AG04450 (cell line): ENCODE measurements at regions not wholly inside any gene's neighbourhood (a gene's known extent, or its start where the extent isn't known, plus 50 kb on each side); places are given as distances from the start of the nearest gene placed in this dataset.

Experiments
- CTCF ChIA-PET: fragments of 300-600, 350-600 bp; formaldehyde crosslinking; extraction: SDS; loops from one replicate; lab custom pipeline; 2022; ENCODE audit warnings: antibody characterized with exemption, inconsistent platforms; lab: Charles Lee
- POLR2A ChIA-PET: fragments of 350-600 bp; formaldehyde crosslinking; extraction: SDS; loops from one replicate; lab custom pipeline; 2021; ENCODE audit warnings: antibody characterized with exemption, inconsistent platforms; lab: Yijun Ruan, JAX
- DNase-seq: peaks from one replicate; pipeline ENCODE4 v3.0.0-alpha.2; 2011; ENCODE audit warnings: low read depth, low spot score
- H3K27ac ChIP-seq: one replicate; pipeline ENCODE4 v1.5.1; 2012; ENCODE audit warnings: low read depth, low read length, control low read depth
- H3K27me3 ChIP-seq: one replicate; pipeline ENCODE4 v1.6.0; 2012; ENCODE audit warnings: low read length; ENCODE audit not compliant: control insufficient read depth, insufficient read depth
- H3K4me3 ChIP-seq: 2 replicates; pipeline ENCODE4 v1.5.1; 2011; ENCODE audit warnings: mild to moderate bottlenecking, low read depth, low read length, control low read depth
- H3K9me3 ChIP-seq: 2 replicates; pipeline ENCODE4 v1.5.1; 2012; ENCODE audit warnings: low read length; ENCODE audit not compliant: control insufficient read depth, insufficient read depth
- TF ChIP-seq, protein P1 (sequence below): IDR thresholded peaks from 2 replicates; pipeline ENCODE4 v1.5.1; 2011; ENCODE audit warnings: low read depth, low read length, control low read depth, inconsistent platforms

- TF ChIP-seq, protein P1, sequence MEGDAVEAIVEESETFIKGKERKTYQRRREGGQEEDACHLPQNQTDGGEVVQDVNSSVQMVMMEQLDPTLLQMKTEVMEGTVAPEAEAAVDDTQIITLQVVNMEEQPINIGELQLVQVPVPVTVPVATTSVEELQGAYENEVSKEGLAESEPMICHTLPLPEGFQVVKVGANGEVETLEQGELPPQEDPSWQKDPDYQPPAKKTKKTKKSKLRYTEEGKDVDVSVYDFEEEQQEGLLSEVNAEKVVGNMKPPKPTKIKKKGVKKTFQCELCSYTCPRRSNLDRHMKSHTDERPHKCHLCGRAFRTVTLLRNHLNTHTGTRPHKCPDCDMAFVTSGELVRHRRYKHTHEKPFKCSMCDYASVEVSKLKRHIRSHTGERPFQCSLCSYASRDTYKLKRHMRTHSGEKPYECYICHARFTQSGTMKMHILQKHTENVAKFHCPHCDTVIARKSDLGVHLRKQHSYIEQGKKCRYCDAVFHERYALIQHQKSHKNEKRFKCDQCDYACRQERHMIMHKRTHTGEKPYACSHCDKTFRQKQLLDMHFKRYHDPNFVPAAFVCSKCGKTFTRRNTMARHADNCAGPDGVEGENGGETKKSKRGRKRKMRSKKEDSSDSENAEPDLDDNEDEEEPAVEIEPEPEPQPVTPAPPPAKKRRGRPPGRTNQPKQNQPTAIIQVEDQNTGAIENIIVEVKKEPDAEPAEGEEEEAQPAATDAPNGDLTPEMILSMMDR = no peak
- Histone ChIP-seq H3K27me3 (no peaks in the 10 kb centered on the region), H3K27ac (no peak overlapping the region), H3K9me3 (no peaks in the 10 kb centered on the region), H3K4me3 (no peak overlapping the region)
- ChIA-PET CTCF (interaction anchor here (1.1 to 5.4 kb wide), 2 partner anchors 389 to 391 kb away, joined by 3 to 31 read pairs; no protein-coding TSS in a partner anchor), POLR2A (no interaction called here)
- no peak for DNase-seq
Observed at GRCh38 chr7:121604627-121605316, 208.7 kb upstream of the FAM3C start.

GRCh38 chr7:121603886-121604285 lies 207.8 kb upstream of the FAM3C start:
- TF ChIP-seq, protein P1 = no peak
- Histone ChIP-seq H3K9me3 (no peaks in the 10 kb centered on the region), H3K4me3 (no peak overlapping the region), H3K27ac (no peak overlapping the region), H3K27me3 (no peaks in the 10 kb centered on the region)
- DNase-seq = no peak
- POLR2A ChIA-PET = no interaction called here
- CTCF ChIA-PET = interaction anchor here (1.1 to 5.4 kb wide), 2 partner anchors 390 to 392 kb away, joined by 3 to 31 read pairs; no protein-coding TSS in a partner anchor

DNA sequence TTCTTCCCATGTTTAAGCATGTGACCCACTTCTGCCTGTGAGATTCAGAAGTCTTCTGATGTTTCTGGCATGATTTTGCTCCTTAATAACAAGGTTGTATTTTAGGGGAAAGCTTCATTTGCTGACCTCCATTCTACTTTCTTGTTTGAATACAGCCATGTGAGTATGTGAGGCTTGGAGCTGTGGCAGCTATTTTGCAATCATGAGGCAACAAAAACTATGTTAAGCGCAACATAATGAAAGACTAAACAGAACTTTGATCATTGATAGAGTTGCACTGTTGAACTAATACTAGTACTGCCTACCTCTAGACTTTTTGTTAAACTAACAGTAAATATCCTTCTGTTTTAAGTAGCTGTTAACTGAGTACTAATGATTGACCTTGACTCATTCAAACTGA lies 203.8 kb upstream of the FAM3C start:
- ChIA-PET POLR2A (no interaction called here), CTCF (no interaction called here)
- TF ChIP-seq, protein P1 = no peak
- H3K27me3 ChIP-seq = no peaks in the 10 kb centered on the region
- H3K27ac ChIP-seq = no peak overlapping the region
- no peak overlapping the region for H3K4me3 ChIP-seq
- no peak for DNase-seq
- no peaks in the 10 kb centered on the region for H3K9me3 ChIP-seq

GRCh38 chr7:121595758-121596696 lies 199.9 kb upstream of the FAM3C start:
- TF ChIP-seq, protein P1 = no peak
- DNase-seq = no peak
- H3K4me3 ChIP-seq = no peak overlapping the region
- ChIA-PET CTCF (no interaction called here), POLR2A (no interaction called here)
- H3K9me3 ChIP-seq = no peaks in the 10 kb centered on the region
- H3K27ac ChIP-seq = no peak overlapping the region
- no peaks in the 10 kb centered on the region for H3K27me3 ChIP-seq

GRCh38 chr7:121591926-121592325 lies 195.8 kb upstream of the FAM3C start:
- DNase-seq = no peak
- CTCF ChIA-PET = no interaction called here
- no peak overlapping the region for H3K27ac ChIP-seq
- POLR2A ChIA-PET = no interaction called here
- no peaks in the 10 kb centered on the region for H3K27me3 ChIP-seq
- no peaks in the 10 kb centered on the region for H3K9me3 ChIP-seq
- H3K4me3 ChIP-seq = no peak overlapping the region
- TF ChIP-seq, protein P1 = no peak
